Neural cell (in vitro differentiated cells): ENCODE measurements at regions not wholly inside any gene's neighbourhood (a gene's known extent, or its start where the extent isn't known, plus 50 kb on each side); places are given as distances from the start of the nearest gene placed in this dataset.
"Not testable (repeated sequence)": the region's sequence is repeated elsewhere in the genome, so short reads cannot be mapped to it uniquely, and the experiment has no call there.

Experiments used
- CTCF ChIP-seq: fragments of 450-650 bp; IDR thresholded peaks from 2 replicates; pipeline ENCODE4 v1.5.1; 2014; ENCODE audit warnings: antibody characterized with exemption, mild to moderate bottlenecking, moderate library complexity; ENCODE audit not compliant: poor library complexity, severe bottlenecking
- EP300 ChIP-seq: fragments of 450-650 bp; conservative IDR thresholded peaks from 2 replicates; pipeline ENCODE4 v1.6.1; 2014; ENCODE audit warnings: antibody characterized with exemption, mild to moderate bottlenecking, moderate library complexity; ENCODE audit not compliant: poor library complexity, severe bottlenecking
- EZH2 ChIP-seq: fragments of 200-600, 300-800 bp; shearing (Covaris generic), sonication (generic); IDR thresholded peaks from 2 replicates; pipeline ENCODE4 v1.6.1; 2014; ENCODE audit warnings: antibody characterized with exemption, low read length, borderline replicate concordance, mild to moderate bottlenecking; ENCODE audit not compliant: insufficient read depth, poor library complexity, severe bottlenecking
- POLR2AphosphoS5 ChIP-seq: IDR thresholded peaks from 2 replicates; pipeline ENCODE4 v1.6.1; 2012
- RAD21 ChIP-seq: fragments of 450-650 bp; conservative IDR thresholded peaks from 2 replicates; pipeline ENCODE4 v1.6.1; 2014; ENCODE audit warnings: antibody characterized with exemption, mild to moderate bottlenecking, moderate library complexity
- TAF1 ChIP-seq: IDR thresholded peaks from 2 replicates; pipeline ENCODE4 v1.6.1; 2012; ENCODE audit warnings: low read depth

- TF ChIP-seq CTCF, EP300, POLR2AphosphoS5, RAD21, EZH2, TAF1: not testable (repeated sequence)
Observed at GRCh38 chr20:29514634-29515033, 1742.8 kb upstream of the DEFB115 start.
